ENCODE measurements at regions not wholly inside any gene's neighbourhood (a gene's known extent, or its start where the extent isn't known, plus 50 kb on each side); places are given as distances from the start of the nearest gene placed in this dataset.
"Not testable (repeated sequence)": the region's sequence is repeated elsewhere in the genome, so short reads cannot be mapped to it uniquely, and the experiment has no call there.

GRCh38 chr10:22832066-22832602 lies 95.7 kb upstream of the ARMC3 start:
- Histone ChIP-seq H3K4me3 (ENCODE audit: low read depth in 1 of 3, low read length in 3 of 3) (no peak overlapping the region), H3K4me1 (ENCODE audit: control insufficient read depth in 4 of 4, insufficient read depth in 4 of 4, low read length in 3 of 4) (no peaks in the 10 kb centered on the region), H3K27me3 (ENCODE audit: control insufficient read depth in 4 of 4, insufficient read depth in 4 of 4, low read length in 3 of 4) (no peaks in the 10 kb centered on the region), H3K9ac (ENCODE audit: low read depth in 1 of 2, low read length in 2 of 2) (no peak overlapping the region), H3K36me3 (ENCODE audit: control insufficient read depth in 4 of 4, insufficient read depth in 3 of 4, low read depth in 1 of 4, low read length in 3 of 4) (no peaks in the 10 kb centered on the region), H3K27ac (ENCODE audit: low read depth in 1 of 2, low read length in 2 of 2) (no peak overlapping the region), H3K9me3 (ENCODE audit: control insufficient read depth in 4 of 4, low read length in 3 of 4) (no peaks in the 10 kb centered on the region)
- 75% methylated on average over 4 of the region's 4 CpGs for WGBS
- TF ChIP-seq SP1 (IDR thresholded peaks at IDR 0.05) (no peak), HNF4A (conservative IDR thresholded peaks at IDR 0.05) (peak; percentile 19 to 47)
- DNase-seq (ENCODE audit: low spot score) = no peak

- no peak for DNase-seq (ENCODE audit: low spot score)
- Histone ChIP-seq H3K27me3 (ENCODE audit: control insufficient read depth in 4 of 4, insufficient read depth in 4 of 4, low read length in 3 of 4) (no peaks in the 10 kb centered on the region), H3K9me3 (ENCODE audit: control insufficient read depth in 4 of 4, low read length in 3 of 4) (no peaks in the 10 kb centered on the region), H3K36me3 (ENCODE audit: control insufficient read depth in 4 of 4, insufficient read depth in 3 of 4, low read depth in 1 of 4, low read length in 3 of 4) (no peaks in the 10 kb centered on the region), H3K4me3 (ENCODE audit: low read depth in 1 of 3, low read length in 3 of 3) (no peak overlapping the region), H3K27ac (ENCODE audit: low read depth in 1 of 2, low read length in 2 of 2) (no peak overlapping the region), H3K4me1 (ENCODE audit: control insufficient read depth in 4 of 4, insufficient read depth in 4 of 4, low read length in 3 of 4) (no peaks in the 10 kb centered on the region), H3K9ac (ENCODE audit: low read depth in 1 of 2, low read length in 2 of 2) (no peak overlapping the region)
- WGBS = 95% methylated on average over 8 of the region's 8 CpGs
- TF ChIP-seq JUND (IDR thresholded peaks at IDR 0.05) = no peak
- TF ChIP-seq RAD21 (IDR thresholded peaks at IDR 0.05) = no peak
- TF ChIP-seq RXRA (IDR thresholded peaks at IDR 0.05) = no peak
- TF ChIP-seq SP1 (IDR thresholded peaks at IDR 0.05) = no peak
- no peak for TF ChIP-seq EGR1 (IDR thresholded peaks at IDR 0.05; ENCODE audit: low read depth in 2 of 2)
- no peak for TF ChIP-seq ZBTB33 (IDR thresholded peaks at IDR 0.05)
- TF ChIP-seq FOXA1 (IDR thresholded peaks at IDR 0.05) = no peak
- TF ChIP-seq YY1 (IDR thresholded peaks at IDR 0.05) = no peak
- TF ChIP-seq NR2F2 (IDR thresholded peaks at IDR 0.05) = no peak
- TF ChIP-seq HNF4A (conservative IDR thresholded peaks at IDR 0.05) = no peak
- TF ChIP-seq MAX (IDR thresholded peaks at IDR 0.05) = no peak
- TF ChIP-seq FOXA2 (IDR thresholded peaks at IDR 0.05) = no peak
- TF ChIP-seq TAF1 (conservative IDR thresholded peaks at IDR 0.05) = no peak
- no peak for TF ChIP-seq GABPA (IDR thresholded peaks at IDR 0.05 in 1 of 2, conservative IDR thresholded peaks at IDR 0.05 in 1 of 2)
- TF ChIP-seq CTCF (IDR thresholded peaks at IDR 0.05; ENCODE audit: low read depth, low read length, missing input control) = no peak
- no peak for TF ChIP-seq HNF4G (IDR thresholded peaks at IDR 0.05)
Observed at GRCh38 chr10:22831586-22831985, 96.3 kb upstream of the ARMC3 start.

GRCh38 chr10:22828712-22829111 lies 99.1 kb upstream of the ARMC3 start:
- H3K27me3 ChIP-seq (ENCODE audit: control insufficient read depth in 4 of 4, insufficient read depth in 4 of 4, low read length in 3 of 4); H3K4me1 ChIP-seq (ENCODE audit: control insufficient read depth in 4 of 4, insufficient read depth in 4 of 4, low read length in 3 of 4); H3K4me3 ChIP-seq (ENCODE audit: low read depth in 1 of 3, low read length in 3 of 3); H3K9ac ChIP-seq (ENCODE audit: low read depth in 1 of 2, low read length in 2 of 2); H3K9me3 ChIP-seq (ENCODE audit: control insufficient read depth in 4 of 4, low read length in 3 of 4); DNase-seq (ENCODE audit: low spot score); H3K36me3 ChIP-seq (ENCODE audit: control insufficient read depth in 4 of 4, insufficient read depth in 3 of 4, low read depth in 1 of 4, low read length in 3 of 4); H3K27ac ChIP-seq (ENCODE audit: low read depth in 1 of 2, low read length in 2 of 2): not testable (repeated sequence)
